GM12878 (cell line): ENCODE measurements at regions not wholly inside any gene's neighbourhood (a gene's known extent, or its start where the extent isn't known, plus 50 kb on each side); places are given as distances from the start of the nearest gene placed in this dataset.
A peak's percentile ranks its signal among the peaks of the same experiment; 100 is the strongest.
"Not testable (repeated sequence)": the region's sequence is repeated elsewhere in the genome, so short reads cannot be mapped to it uniquely, and the experiment has no call there.

Experiments used
- ATAC-seq: fragments of 200-7000 bp; cut with Tn5 transposase; 3 replicates; pipeline ENCODE4 v1.9.1; 2020; ENCODE audit warnings: mild to moderate bottlenecking, moderate library complexity
- BruUV-seq: library from RNA; stranded (reverse); fragments of 400-500 nt; replicated peaks from 2 replicates; lab custom pipeline; 2021; lab: Mats Ljungman, UMichigan
- CTCF ChIA-PET: fragments of 300-600 bp; sonication (Branson Sonifier 250); formaldehyde crosslinking; extraction: SDS; loops from one replicate; lab custom pipeline; 2021; ENCODE audit warnings: inconsistent platforms; lab: Yijun Ruan, JAX
- POLR2A ChIA-PET: fragments of 350-600 bp; formaldehyde crosslinking; extraction: SDS; loops from one replicate; lab custom pipeline; 2021; ENCODE audit warnings: inconsistent platforms; lab: Charles Lee
- RAD21 ChIA-PET: fragments of 300-600 bp; sonication (Branson Sonifier 250); formaldehyde crosslinking; loops from one replicate; lab custom pipeline; 2023; ENCODE audit warnings: antibody characterized with exemption; ENCODE audit not compliant: unreplicated experiment; lab: Charles Lee
- SMC1A ChIA-PET: fragments of 300-600 bp; sonication (Branson Sonifier 250); formaldehyde crosslinking; loops from one replicate; lab custom pipeline; 2023; ENCODE audit not compliant: unreplicated experiment, uncharacterized antibody; lab: Charles Lee
- DNase-seq: peaks from one replicate; pipeline ENCODE4 v3.0.0-alpha.2; 2011; ENCODE audit warnings: low read depth, low spot score
- FAIRE-seq: peaks from 3 replicates; lab custom pipeline; 2011; peaks lifted over from hg19 to GRCh38; lab: Jason Lieb, UNC
- H2AFZ ChIP-seq: 2 replicates; pipeline ENCODE4 v1.6.0; 2011; ENCODE audit warnings: low read depth, low read length, control low read depth; ENCODE audit not compliant: control insufficient read depth
- H3K27ac ChIP-seq: 2 replicates; pipeline ENCODE4 v1.5.1; 2011; ENCODE audit warnings: control low read depth; ENCODE audit not compliant: control insufficient read depth, insufficient read depth
- H3K27me3 ChIP-seq, 2 experiments: replicated peaks in 1 of 2; 2 replicates each; pipeline versions ENCODE4 v1.6.0 to v1.6.1; 2011; ENCODE audit warnings: low read length in 1 of 2; ENCODE audit not compliant: control insufficient read depth in 2 of 2, insufficient read depth in 2 of 2
- H3K36me3 ChIP-seq, 2 experiments: 2 replicates each; pipeline ENCODE4 v1.5.1; 2011; ENCODE audit warnings: low read length in 1 of 2; ENCODE audit not compliant: control insufficient read depth in 2 of 2, insufficient read depth in 2 of 2
- H3K4me1 ChIP-seq: 2 replicates; pipeline ENCODE4 v1.6.1; 2011; ENCODE audit warnings: mild to moderate bottlenecking, low read length, moderate library complexity, mixed read lengths; ENCODE audit not compliant: control insufficient read depth, insufficient read depth
- H3K4me2 ChIP-seq: 2 replicates; pipeline ENCODE4 v1.6.0; 2011; ENCODE audit warnings: control low read depth; ENCODE audit not compliant: control insufficient read depth, insufficient read depth
- H3K4me3 ChIP-seq: fragments of 200-600 bp; sonication (generic); 2 replicates; pipeline ENCODE4 v1.5.1; 2016
- H3K79me2 ChIP-seq: 2 replicates; pipeline ENCODE4 v1.6.0; 2011; ENCODE audit warnings: low read length; ENCODE audit not compliant: control insufficient read depth, insufficient read depth
- H3K9ac ChIP-seq: 2 replicates; pipeline ENCODE4 v1.8.0; 2011; ENCODE audit warnings: low read length, control low read depth, mixed read lengths; ENCODE audit not compliant: control insufficient read depth, insufficient read depth
- H3K9me3 ChIP-seq: replicated peaks from 3 replicates; pipeline ENCODE4 v1.5.1; 2011; ENCODE audit warnings: mild to moderate bottlenecking, low read length; ENCODE audit not compliant: control insufficient read depth, insufficient read depth
- H4K20me1 ChIP-seq: 2 replicates; pipeline ENCODE4 v1.6.0; 2011; ENCODE audit not compliant: control insufficient read depth, insufficient read depth
- BMI1 ChIP-seq: fragments of 450-650 bp; IDR thresholded peaks from 2 replicates; pipeline ENCODE4 v1.6.1; 2016; ENCODE audit warnings: mild to moderate bottlenecking, moderate library complexity, borderline replicate concordance
- SREBF1 ChIP-seq: IDR thresholded peaks from 2 replicates; pipeline ENCODE4 v1.6.1; 2012; ENCODE audit warnings: mild to moderate bottlenecking, low read length
- ZNF622 ChIP-seq: fragments of 450-650 bp; IDR thresholded peaks from 2 replicates; pipeline ENCODE4 v1.6.1; 2017; ENCODE audit warnings: mild to moderate bottlenecking, inconsistent platforms
- WGBS: methylation state at CpG from one replicate; pipeline ENCODE4 v1.1.6; 2016; ENCODE audit warnings: low lambda C conversion rate; ENCODE audit not compliant: insufficient replicate concordance, insufficient coverage; ENCODE audit errors: missing lambda C conversion rate; 5-methylcytosine and 5-hydroxymethylcytosine counted together
- in situ Hi-C: fragments of 300-500 bp; cut with MboI; formaldehyde crosslinking; loops from 9 replicates; pipeline ENCODE4 v1.14.3; 2018; ENCODE audit warnings: mixed read lengths
- intact Hi-C: fragments of 100-400 bp; cut with micrococcal nuclease; formaldehyde crosslinking; loops from one replicate; pipeline ENCODE4 v1.14.2; 2022; ENCODE audit not compliant: unreplicated experiment
- TF ChIP-seq, protein P1 (sequence below): fragments of 450-650 bp; IDR thresholded peaks from 2 replicates; pipeline ENCODE4 v1.6.1; 2017; ENCODE audit warnings: antibody characterized with exemption, mild to moderate bottlenecking, moderate library complexity
- TF ChIP-seq, protein P2 (sequence below): fragments of 450-650 bp; IDR thresholded peaks from 2 replicates; pipeline ENCODE4 v1.6.1; 2017; ENCODE audit warnings: low read depth, mild to moderate bottlenecking, moderate library complexity

DNA sequence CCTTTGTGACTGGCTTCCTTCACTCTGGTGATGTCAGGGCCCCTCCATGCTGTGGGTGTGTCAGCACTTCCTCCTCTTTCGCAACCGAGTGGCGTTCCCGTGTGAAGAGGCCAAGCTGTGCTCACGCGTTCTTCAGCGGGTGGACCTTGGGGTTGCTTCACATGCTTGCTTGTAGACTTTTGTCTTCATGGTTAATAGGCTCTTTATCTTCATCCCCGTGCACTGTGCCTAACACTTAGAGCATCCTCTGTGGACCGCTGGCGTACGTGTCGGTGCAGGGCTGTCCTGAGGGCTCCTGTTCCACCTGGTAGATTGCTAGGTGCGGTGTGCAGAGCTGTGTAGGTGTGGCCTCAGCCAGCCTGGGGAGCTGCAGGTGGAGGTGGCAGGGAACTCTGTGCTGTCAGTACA is 182.3 kb downstream of the OR4M2 start:
- intact Hi-C loops (no loop called here), in situ Hi-C loops (no loop called here)
- POLR2A ChIA-PET, result no interaction called here
- no peak overlapping the region for H2AFZ ChIP-seq
- H3K4me2 ChIP-seq, result no peak overlapping the region
- no peaks in the 10 kb centered on the region for H3K27me3 ChIP-seq
- RAD21 ChIA-PET, result no interaction called here
- H3K36me3 ChIP-seq, result no peaks in the 10 kb centered on the region
- ATAC-seq, result no peak
- TF ChIP-seq, protein P1, sequence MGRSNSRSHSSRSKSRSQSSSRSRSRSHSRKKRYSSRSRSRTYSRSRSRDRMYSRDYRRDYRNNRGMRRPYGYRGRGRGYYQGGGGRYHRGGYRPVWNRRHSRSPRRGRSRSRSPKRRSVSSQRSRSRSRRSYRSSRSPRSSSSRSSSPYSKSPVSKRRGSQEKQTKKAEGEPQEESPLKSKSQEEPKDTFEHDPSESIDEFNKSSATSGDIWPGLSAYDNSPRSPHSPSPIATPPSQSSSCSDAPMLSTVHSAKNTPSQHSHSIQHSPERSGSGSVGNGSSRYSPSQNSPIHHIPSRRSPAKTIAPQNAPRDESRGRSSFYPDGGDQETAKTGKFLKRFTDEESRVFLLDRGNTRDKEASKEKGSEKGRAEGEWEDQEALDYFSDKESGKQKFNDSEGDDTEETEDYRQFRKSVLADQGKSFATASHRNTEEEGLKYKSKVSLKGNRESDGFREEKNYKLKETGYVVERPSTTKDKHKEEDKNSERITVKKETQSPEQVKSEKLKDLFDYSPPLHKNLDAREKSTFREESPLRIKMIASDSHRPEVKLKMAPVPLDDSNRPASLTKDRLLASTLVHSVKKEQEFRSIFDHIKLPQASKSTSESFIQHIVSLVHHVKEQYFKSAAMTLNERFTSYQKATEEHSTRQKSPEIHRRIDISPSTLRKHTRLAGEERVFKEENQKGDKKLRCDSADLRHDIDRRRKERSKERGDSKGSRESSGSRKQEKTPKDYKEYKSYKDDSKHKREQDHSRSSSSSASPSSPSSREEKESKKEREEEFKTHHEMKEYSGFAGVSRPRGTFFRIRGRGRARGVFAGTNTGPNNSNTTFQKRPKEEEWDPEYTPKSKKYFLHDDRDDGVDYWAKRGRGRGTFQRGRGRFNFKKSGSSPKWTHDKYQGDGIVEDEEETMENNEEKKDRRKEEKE, result no peak
- H3K79me2 ChIP-seq, result no peaks in the 10 kb centered on the region
- H3K4me1 ChIP-seq, result no peaks in the 10 kb centered on the region
- H3K4me3 ChIP-seq, result no peak overlapping the region
- 87% methylated on average over 13 of the region's 13 CpGs for WGBS
- DNase-seq, result no peak
- SMC1A ChIA-PET, result no interaction called here
- H3K9me3 ChIP-seq, result no peaks in the 10 kb centered on the region
- H3K9ac ChIP-seq, result no peak overlapping the region
- BruUV-seq, result no TSS peak
- no peak overlapping the region for H3K27ac ChIP-seq
- FAIRE-seq, result no peak
- CTCF ChIA-PET, result no interaction called here
- no peaks in the 10 kb centered on the region for H4K20me1 ChIP-seq

DNA sequence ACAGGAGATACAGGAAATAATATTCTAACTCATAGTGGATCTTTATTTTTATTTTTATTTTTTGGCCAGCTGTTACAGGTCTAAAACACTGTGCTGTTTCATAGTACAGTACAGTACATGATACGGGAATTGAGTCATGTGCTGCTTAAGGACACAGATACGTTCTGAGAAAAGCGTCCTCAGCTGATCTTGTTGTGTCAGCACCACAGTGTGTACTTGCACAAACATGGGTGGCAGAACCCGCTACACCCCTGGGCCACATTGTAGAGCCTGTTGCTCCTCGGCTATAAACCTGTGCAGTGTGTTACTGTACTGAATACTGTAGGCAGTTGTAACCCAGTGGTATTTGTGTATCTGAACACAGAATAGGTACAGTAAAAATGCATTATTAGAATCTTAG is 183.4 kb downstream of the OR4M2 start:
- RAD21 ChIA-PET, result no interaction called here
- CTCF ChIA-PET, result no interaction called here
- TF ChIP-seq ZNF622 (no peak), BMI1 (no peak), SREBF1 (no peak)
- TF ChIP-seq, protein P2, sequence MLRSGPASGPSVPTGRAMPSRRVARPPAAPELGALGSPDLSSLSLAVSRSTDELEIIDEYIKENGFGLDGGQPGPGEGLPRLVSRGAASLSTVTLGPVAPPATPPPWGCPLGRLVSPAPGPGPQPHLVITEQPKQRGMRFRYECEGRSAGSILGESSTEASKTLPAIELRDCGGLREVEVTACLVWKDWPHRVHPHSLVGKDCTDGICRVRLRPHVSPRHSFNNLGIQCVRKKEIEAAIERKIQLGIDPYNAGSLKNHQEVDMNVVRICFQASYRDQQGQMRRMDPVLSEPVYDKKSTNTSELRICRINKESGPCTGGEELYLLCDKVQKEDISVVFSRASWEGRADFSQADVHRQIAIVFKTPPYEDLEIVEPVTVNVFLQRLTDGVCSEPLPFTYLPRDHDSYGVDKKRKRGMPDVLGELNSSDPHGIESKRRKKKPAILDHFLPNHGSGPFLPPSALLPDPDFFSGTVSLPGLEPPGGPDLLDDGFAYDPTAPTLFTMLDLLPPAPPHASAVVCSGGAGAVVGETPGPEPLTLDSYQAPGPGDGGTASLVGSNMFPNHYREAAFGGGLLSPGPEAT, result no peak
- no peaks in the 10 kb centered on the region for H3K79me2 ChIP-seq
- no peak overlapping the region for H2AFZ ChIP-seq
- no TSS peak for BruUV-seq
- no peak overlapping the region for H3K27ac ChIP-seq
- ATAC-seq, result peak; percentile 21; the same call in 1 of the 3 replicates
- H3K27me3 ChIP-seq, result no peaks in the 10 kb centered on the region
- H3K36me3 ChIP-seq, result no peaks in the 10 kb centered on the region
- in situ Hi-C loops (no loop called here), intact Hi-C loops (no loop called here)
- SMC1A ChIA-PET, result no interaction called here
- no peak overlapping the region for H3K9ac ChIP-seq
- no peaks in the 10 kb centered on the region for H4K20me1 ChIP-seq
- DNase-seq, result no peak
- no peak for FAIRE-seq
- no peak overlapping the region for H3K4me2 ChIP-seq
- 34% methylated on average over 5 of the region's 5 CpGs for WGBS
- H3K4me3 ChIP-seq, result no peak overlapping the region
- no peaks in the 10 kb centered on the region for H3K9me3 ChIP-seq
- H3K4me1 ChIP-seq, result no peaks in the 10 kb centered on the region
- POLR2A ChIA-PET, result no interaction called here

DNA sequence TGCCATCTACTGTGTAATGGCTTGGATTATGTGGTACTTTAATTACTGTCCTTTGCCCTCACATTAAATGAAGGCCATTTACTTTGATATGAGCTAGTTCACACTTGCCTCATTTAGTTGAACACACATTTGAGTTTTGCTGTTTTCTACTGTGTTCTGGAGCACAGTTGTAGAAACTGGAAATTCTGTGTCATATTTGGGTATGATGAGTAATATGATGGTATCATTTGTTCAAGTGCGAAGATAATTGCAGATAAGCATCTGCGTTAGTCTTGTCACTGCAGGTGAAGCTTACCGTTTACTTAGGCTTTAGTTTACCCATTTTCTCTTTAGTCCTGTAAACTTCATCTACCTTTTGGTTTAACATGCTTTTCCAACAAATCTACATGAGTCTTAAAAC is 183.9 kb downstream of the OR4M2 start:
- H3K27me3 ChIP-seq, H4K20me1 ChIP-seq, H2AFZ ChIP-seq, H3K36me3 ChIP-seq, H3K79me2 ChIP-seq, DNase-seq, BruUV-seq, ATAC-seq, H3K27ac ChIP-seq, SMC1A ChIA-PET, intact Hi-C loops, RAD21 ChIA-PET, H3K9me3 ChIP-seq, in situ Hi-C loops, H3K4me3 ChIP-seq, POLR2A ChIA-PET, CTCF ChIA-PET, H3K4me2 ChIP-seq, H3K4me1 ChIP-seq, H3K9ac ChIP-seq: not testable (repeated sequence)
- peak; percentile 7 for FAIRE-seq
- 47% methylated on average over 3 of the region's 3 CpGs for WGBS
